HG03045 (cell line): ENCODE measurements at regions not wholly inside any gene's neighbourhood (a gene's known extent, or its start where the extent isn't known, plus 50 kb on each side); places are given as distances from the start of the nearest gene placed in this dataset.
"Not testable (repeated sequence)": the region's sequence is repeated elsewhere in the genome, so short reads cannot be mapped to it uniquely, and the experiment has no call there.

Source experiments
- ATAC-seq: cut with Tn5 transposase; IDR thresholded peaks from one replicate; pipeline ENCODE4 v1.9.1; 2021; ENCODE audit warnings: mild to moderate bottlenecking, moderate library complexity; ENCODE audit not compliant: unreplicated experiment

DNA sequence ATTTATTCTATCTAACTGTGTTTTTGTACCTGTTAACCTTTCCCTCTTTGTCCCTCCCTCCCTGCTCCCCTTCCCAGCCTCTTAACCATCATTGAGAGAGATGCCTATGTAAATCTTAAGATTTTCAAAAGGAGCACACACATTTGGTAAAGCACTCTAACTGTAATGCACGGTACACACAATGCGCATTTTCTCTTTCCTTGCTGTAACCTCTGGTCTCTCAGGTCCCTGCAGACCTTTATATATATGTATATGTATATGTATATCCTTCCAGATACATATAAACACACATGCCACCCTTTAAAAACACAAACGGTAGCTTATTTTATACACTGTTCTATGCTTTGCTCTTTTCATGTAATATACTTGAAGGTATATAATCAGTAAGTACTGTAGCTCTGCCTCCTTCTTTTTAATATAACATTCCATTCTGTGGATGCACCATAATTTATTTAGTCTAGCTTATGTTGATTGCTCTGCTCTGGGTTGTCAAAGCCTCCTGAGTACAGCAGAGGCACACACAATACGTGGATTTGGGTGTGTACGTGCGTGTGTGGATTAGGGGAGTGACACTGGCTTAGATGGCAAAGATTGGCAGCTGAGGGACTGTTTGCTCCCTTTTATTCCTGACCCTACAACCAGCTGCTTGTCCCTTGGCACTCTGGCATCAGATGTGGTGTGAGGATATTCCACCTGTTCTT, 118.4 kb upstream of the PTPN20 start:
- not testable (repeated sequence) for ATAC-seq

DNA sequence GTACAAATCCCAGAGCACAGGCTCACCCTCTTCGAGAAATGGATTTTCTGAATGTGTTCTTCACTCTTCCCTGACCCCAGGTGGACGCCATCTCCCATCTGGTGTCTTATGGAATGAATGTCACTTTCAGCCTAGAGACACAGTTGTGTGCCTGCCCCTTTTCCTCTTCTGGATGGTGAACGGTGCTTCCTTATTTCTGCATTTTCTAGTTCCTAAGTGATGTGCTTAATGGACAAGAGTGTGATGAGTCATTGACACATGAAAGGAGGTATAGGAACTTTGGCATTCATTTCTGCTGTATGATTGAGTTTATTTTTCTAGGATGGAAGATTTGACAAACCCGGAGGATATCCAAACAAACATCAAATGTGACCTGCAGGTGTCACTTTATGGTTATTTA, 114.9 kb upstream of the PTPN20 start:
- ATAC-seq, result not testable (repeated sequence)

DNA sequence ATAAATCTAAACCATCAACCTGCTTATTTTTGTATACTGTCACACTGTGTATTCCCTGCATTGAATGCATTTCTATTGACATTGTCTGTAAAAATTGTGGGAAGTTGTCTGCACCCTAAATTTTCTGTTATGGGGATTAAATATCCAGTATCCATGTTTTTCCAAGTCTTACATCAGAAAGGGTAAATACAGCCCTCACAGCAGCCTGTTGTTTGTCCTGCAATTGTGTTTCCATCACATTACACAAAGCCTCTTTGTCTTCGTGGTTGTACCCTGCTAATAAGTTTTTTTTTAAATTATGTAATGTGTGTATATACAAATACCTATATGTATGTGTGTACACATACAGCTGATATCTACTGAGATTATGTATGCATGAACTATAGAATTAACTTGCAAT, 109.2 kb upstream of the PTPN20 start:
- ATAC-seq, result not testable (repeated sequence)

DNA sequence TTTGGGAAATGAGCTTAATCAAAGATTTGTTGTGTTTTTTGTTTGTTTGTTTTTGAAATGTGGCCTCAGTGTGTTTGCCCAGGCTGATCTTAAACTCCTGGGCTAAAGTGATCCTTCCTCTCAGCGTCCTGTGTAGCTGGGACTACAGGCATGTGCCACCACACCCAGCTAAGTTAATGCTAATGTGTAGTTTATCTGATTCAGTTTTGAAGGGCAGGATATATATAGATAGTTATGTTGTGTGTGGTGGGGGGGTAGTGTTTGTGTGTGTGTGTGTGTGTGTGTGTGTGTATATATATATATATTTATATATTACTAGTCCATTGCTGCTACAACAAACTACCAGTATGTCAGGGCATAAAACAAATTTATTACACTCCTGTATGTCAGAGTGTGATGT, 108.1 kb upstream of the PTPN20 start:
- ATAC-seq, result not testable (repeated sequence)

DNA sequence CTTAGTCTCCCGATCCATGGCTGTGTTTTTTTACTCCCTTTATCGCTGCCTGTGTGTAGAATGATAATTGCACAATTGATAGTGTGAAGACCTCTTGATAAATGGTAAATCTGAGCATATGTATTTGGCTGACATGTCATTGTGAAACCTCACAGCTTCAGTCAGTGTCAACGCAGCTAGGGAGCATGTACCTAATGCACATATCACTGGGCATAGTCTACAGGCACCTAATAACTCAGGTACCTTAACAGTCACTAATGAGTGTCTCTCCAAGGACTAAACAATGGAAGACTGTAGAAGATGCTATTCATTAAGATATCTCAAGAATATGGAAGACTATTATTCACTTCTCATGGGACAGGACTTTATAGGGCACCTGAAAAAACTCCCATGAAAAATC, 101.0 kb upstream of the PTPN20 start:
- ATAC-seq, result not testable (repeated sequence)

DNA sequence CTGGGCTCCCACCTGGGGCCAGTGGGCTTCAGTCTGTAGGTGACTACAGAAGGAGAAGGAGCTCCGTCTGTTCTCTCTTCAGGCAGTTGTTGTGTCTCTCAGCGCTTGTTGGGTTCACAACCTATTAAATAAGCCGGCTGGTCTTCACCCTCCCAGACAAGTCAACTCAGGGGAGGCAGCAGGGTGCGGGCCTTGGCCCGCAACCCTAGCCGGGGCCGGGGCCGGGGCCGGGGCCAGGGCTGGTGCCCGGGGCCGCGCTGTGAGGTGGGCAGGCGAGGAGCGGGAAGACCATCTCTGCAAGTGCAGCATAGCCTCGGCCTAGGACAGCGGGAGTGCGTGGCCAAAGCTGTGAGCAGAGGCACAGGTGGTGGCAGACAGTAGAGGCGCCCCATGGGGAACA, 95.1 kb upstream of the PTPN20 start:
- ATAC-seq, result not testable (repeated sequence)

DNA sequence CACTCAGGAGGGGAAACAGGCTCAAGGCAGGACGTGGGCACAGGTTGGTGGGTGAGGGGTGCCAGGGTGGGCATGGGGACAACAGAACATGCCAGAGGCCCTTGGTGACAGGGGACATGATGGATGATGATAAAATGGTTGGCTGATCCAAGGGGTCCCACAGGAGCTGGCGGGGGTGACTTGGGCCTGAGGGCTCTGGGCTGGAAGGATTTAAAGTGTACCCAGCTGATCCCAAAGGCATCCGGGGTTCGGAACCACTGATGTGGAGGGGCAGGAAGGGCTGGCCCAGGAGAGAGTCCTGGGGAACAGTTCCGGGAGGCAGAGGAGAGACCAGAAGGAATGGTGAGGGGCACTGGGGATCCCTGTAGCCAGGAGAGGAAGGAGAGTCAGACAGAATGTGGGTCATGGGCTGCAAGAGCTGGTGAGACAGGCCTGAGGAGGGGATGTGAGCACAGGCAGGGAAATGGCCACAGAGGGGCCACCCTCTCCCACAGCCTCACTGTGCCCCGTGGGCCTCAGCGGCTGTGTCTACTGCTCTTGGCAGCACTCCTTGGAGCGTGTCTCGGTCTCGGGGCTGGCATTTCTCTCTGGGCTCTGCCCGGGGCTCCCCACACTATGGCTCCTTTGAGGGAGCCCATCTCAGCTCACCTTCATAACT, 70.7 kb upstream of the PTPN20 start:
- not testable (repeated sequence) for ATAC-seq

DNA sequence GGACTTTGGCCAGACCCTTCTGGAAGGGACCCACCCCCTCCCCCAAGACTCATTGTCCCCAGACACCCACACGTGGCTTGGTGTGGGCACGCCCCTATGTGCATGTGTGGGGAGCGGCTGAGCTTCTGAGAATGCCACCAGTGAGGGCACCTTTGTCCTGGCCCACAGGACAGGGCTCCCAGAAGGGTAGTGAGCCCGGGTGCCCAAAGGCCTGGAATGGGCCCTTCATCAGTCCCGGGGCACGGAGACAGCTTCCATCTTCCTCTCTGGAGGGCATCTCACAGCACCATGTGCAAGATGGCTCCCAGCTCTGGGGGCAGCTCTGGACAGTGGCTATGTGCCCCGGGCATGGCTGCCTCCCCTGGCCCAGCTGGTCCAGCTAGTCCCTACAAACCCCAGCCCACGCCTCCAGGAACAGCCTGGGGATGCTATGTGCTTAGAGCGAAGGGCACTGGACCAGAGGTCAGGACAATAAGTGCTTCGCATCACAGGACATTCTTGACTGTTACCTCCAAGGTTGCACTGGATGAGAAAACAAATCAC, 70.1 kb upstream of the PTPN20 start:
- ATAC-seq, result not testable (repeated sequence)

DNA sequence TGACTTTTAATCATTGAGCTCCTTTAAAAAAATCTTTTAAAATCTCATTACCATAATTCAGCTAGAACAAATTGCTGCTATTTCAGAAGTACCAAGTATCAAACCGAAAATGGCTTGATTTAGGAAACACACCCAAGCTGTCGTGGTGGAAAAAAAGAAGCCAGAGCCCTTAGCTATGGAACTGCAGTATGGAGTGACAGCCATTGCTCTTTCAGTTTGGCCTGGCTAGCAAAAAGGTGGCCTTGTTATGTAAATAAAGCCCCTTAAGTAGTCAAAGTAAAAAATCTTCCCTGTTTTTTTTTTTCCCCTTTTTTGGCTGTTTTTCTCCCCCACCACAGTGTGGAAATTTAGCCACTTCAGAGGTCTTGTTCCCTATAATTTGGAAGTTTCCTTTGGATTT, 66.0 kb upstream of the PTPN20 start:
- not testable (repeated sequence) for ATAC-seq

DNA sequence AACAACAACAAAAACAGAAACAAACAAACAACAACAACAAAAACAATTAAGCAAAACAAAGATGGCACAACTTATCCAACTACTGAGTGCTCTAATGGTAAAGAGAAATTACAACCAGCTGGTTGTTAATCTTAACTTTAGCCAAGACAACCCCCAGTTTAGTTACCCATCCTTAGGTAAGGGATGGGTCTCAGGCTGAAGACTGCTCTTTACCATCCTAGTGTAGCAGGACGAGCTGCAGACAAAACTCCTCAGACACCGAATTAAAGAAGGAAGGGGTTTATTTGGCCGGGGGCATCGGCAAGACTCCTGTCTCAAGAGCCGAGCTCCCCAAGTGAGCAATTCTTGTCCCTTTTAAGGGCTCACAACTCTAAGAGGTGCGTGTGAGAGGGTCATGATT, 65.6 kb upstream of the PTPN20 start:
- not testable (repeated sequence) for ATAC-seq

DNA sequence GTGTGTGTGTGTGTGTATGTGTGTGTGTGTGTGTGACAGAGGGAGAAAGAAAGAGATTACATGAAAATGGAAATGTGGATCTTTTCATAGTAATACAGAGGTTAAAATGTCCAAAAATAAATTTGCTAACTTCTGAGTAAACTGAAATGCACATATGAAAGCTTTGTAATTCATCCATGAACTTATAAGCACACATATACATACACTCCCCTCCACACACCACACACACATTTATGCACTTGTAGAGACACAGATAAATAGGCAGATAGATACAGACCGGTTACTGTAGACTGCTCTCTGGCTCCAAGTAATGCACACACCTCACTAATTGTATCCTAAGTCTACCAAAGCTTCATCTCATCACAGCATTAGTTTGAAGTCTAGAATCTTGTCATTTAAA, 50.5 kb upstream of the PTPN20 start:
- ATAC-seq, result not testable (repeated sequence)
